CD14-positive monocyte (primary cell): ENCODE measurements at regions not wholly inside any gene's neighbourhood (a gene's known extent, or its start where the extent isn't known, plus 50 kb on each side); places are given as distances from the start of the nearest gene placed in this dataset.

ENCODE experiments used
- DNase-seq, 3 donors: peaks; one replicate each; pipeline ENCODE4 v3.0.0-alpha.2; 2011 to 2022
- H2AFZ ChIP-seq: 2 replicates; pipeline ENCODE4 v1.6.0; 2012; ENCODE audit warnings: mild to moderate bottlenecking, low read depth, low read length, inconsistent platforms; ENCODE audit not compliant: insufficient read depth, poor library complexity, severe bottlenecking
- H3K27ac ChIP-seq, 2 donors: 1 replicate in 1 of 2; 2 replicates in 1 of 2; pipeline ENCODE4 v1.5.1; 2012 to 2013; ENCODE audit warnings: low read length in 2 of 2, control low read depth in 1 of 2, inconsistent platforms in 1 of 2, low read depth in 1 of 2, mild to moderate bottlenecking in 1 of 2
- H3K27me3 ChIP-seq, 2 donors: one replicate each; pipeline versions ENCODE4 v1.6.0 to v1.6.1; 2011 to 2013; ENCODE audit warnings: low read length in 2 of 2; ENCODE audit not compliant: control insufficient read depth in 2 of 2, insufficient read depth in 2 of 2
- H3K36me3 ChIP-seq, 2 donors: replicated peaks in 1 of 2; 1 replicate in 1 of 2; 2 replicates in 1 of 2; pipeline versions ENCODE4 v1.5.1 to v1.6.1; 2012 to 2013; ENCODE audit warnings: low read length in 2 of 2, control low read depth in 1 of 2, inconsistent platforms in 1 of 2, mild to moderate bottlenecking in 1 of 2; ENCODE audit not compliant: insufficient read depth in 2 of 2, control insufficient read depth in 1 of 2
- H3K4me1 ChIP-seq, 2 donors: 1 replicate in 1 of 2; 2 replicates in 1 of 2; pipeline versions ENCODE4 v1.5.1 to v1.6.1; 2012 to 2013; ENCODE audit warnings: low read length in 2 of 2, control low read depth in 1 of 2, inconsistent platforms in 1 of 2, mild to moderate bottlenecking in 1 of 2, moderate library complexity in 1 of 2; ENCODE audit not compliant: insufficient read depth in 2 of 2, control insufficient read depth in 1 of 2
- H3K4me2 ChIP-seq: replicated peaks from 2 replicates; pipeline ENCODE3; 2012; ENCODE audit warnings: low read length, moderate library complexity, mild to moderate bottlenecking; ENCODE audit not compliant: poor library complexity, severe bottlenecking; ENCODE audit errors: extremely low read depth
- H3K4me3 ChIP-seq, 3 experiments: fragments of 200-600 bp in 1 of 3; sonication (generic) in 1 of 3; replicated peaks in 1 of 3; 1 replicate in 2 of 3; 2 replicates in 1 of 3; pipeline ENCODE4 v1.5.1; 2011 to 2013; ENCODE audit warnings: low read length in 3 of 3, mild to moderate bottlenecking in 3 of 3, control low read depth in 2 of 3, low read depth in 2 of 3, inconsistent platforms in 1 of 3, moderate library complexity in 1 of 3
- H3K79me2 ChIP-seq: 2 replicates; pipeline ENCODE4 v1.6.0; 2012; ENCODE audit warnings: mild to moderate bottlenecking, control low read depth, inconsistent platforms, low read length, moderate library complexity; ENCODE audit not compliant: insufficient read depth
- H3K9ac ChIP-seq: 2 replicates; pipeline ENCODE4 v1.6.0; 2017; ENCODE audit warnings: low read length, mild to moderate bottlenecking; ENCODE audit not compliant: insufficient read depth, poor library complexity, severe bottlenecking
- H3K9me3 ChIP-seq, 2 donors: replicated peaks in 1 of 2; 1 replicate in 1 of 2; 2 replicates in 1 of 2; pipeline versions ENCODE4 v1.5.1 to v1.6.1; 2012 to 2013; ENCODE audit warnings: low read length in 2 of 2, control low read depth in 1 of 2; ENCODE audit not compliant: control insufficient read depth in 1 of 2, insufficient read depth in 1 of 2
- H4K20me1 ChIP-seq: 2 replicates; pipeline ENCODE4 v1.6.0; 2012; ENCODE audit warnings: mild to moderate bottlenecking, low read length, control low read depth, moderate library complexity; ENCODE audit not compliant: insufficient read depth
- H3K27ac Mint-ChIP-seq, 7 donors: one replicate each; pipeline ENCODE4 v1.8.0; 2020; ENCODE audit warnings: mild to moderate bottlenecking in 7 of 7, mixed read lengths in 7 of 7, moderate library complexity in 6 of 7, inconsistent platforms in 2 of 7
- H3K27me3 Mint-ChIP-seq, 3 donors: one replicate each; pipeline ENCODE4 v1.8.0; 2021 to 2022; ENCODE audit warnings: low read depth in 3 of 3, mild to moderate bottlenecking in 3 of 3, mixed read lengths in 3 of 3, moderate library complexity in 3 of 3, inconsistent platforms in 1 of 3
- H3K36me3 Mint-ChIP-seq, 2 donors: one replicate each; pipeline ENCODE4 v1.8.0; 2020; ENCODE audit warnings: mixed read lengths in 2 of 2, inconsistent platforms in 1 of 2, mild to moderate bottlenecking in 1 of 2
- H3K4me1 Mint-ChIP-seq: one replicate; pipeline ENCODE4 v1.8.0; 2020; ENCODE audit warnings: mild to moderate bottlenecking, mixed read lengths
- H3K4me3 Mint-ChIP-seq, 2 donors: one replicate each; pipeline ENCODE4 v1.8.0; 2020; ENCODE audit warnings: mild to moderate bottlenecking in 2 of 2, mixed read lengths in 2 of 2, moderate library complexity in 1 of 2
- H3K9me3 Mint-ChIP-seq, 7 donors: one replicate each; pipeline ENCODE4 v1.8.0; 2020 to 2022; ENCODE audit warnings: mixed read lengths in 7 of 7, mild to moderate bottlenecking in 6 of 7, moderate library complexity in 6 of 7, inconsistent platforms in 2 of 7
- WGBS: methylation state at CpG from one replicate; pipeline ENCODE4 v1.1.5; 2013; ENCODE audit warnings: missing lambda C conversion rate; ENCODE audit not compliant: insufficient coverage; 5-methylcytosine and 5-hydroxymethylcytosine counted together
- intact Hi-C, 2 donors: fragments of 100-400 bp; cut with micrococcal nuclease; formaldehyde crosslinking; loops; one replicate each; pipeline versions ENCODE4 v1.15.0 to v1.15.1; 2023
- TF ChIP-seq, protein P1 (sequence below): fragments of 200-600 bp; IDR thresholded peaks from one replicate; pipeline ENCODE4 v1.8.0; 2022; ENCODE audit warnings: antibody characterized with exemption, mild to moderate bottlenecking

DNA sequence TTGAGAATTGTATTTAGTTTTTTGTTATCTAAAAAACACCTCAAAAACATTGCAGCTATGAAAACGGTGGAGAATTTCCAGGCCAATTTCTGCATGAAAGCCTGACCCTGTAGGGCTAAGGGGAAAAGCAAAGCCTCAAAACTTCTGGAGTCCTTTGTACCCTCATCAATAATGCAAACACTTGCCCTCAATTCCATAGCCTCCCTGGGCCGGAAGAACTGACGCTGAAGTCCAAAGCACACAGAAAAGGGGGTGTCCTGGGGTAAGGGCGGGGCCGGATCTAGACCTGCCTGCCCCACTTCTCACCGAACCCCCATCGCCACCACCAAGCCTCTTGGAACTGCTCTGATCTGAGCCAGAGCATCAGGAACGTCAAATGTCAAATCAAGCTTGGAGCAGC lies 173.9 kb upstream of the S100G start:
- Mint-ChIP-seq H3K27me3 (peaks cover 1 to 22% (median 2%) of the 10 kb centered on the region in 3 donors), H3K36me3 (no peaks in the 10 kb centered on the region)
- WGBS, result no CpG with 5 or more reads among the region's 8 CpGs

GRCh38 chrX:16476692-16477091 lies 173.3 kb upstream of the S100G start:
- no peaks in the 10 kb centered on the region for H3K9me3 Mint-ChIP-seq
- H3K4me3 Mint-ChIP-seq, result no peak overlapping the region
- H3K4me1 Mint-ChIP-seq, result peaks cover 8% of the 10 kb centered on the region
- Histone ChIP-seq H3K27ac (no peak overlapping the region), H3K4me3 (no peak overlapping the region), H2AFZ (no peak overlapping the region), H3K79me2 (no peaks in the 10 kb centered on the region), H3K27me3 (peaks cover 0 to 13% of the 10 kb centered on the region in 2 donors), H4K20me1 (no peaks in the 10 kb centered on the region), H3K9me3 (no peaks in the 10 kb centered on the region), H3K4me2 (no peak overlapping the region), H3K36me3 (no peaks in the 10 kb centered on the region), H3K9ac (no peak overlapping the region), H3K4me1 (peaks cover 0 to 2% of the 10 kb centered on the region in 2 donors)
- no peak for DNase-seq
- peaks cover 1 to 20% (median 2%) of the 10 kb centered on the region in 3 donors for H3K27me3 Mint-ChIP-seq
- H3K27ac Mint-ChIP-seq, result no peak overlapping the region
- TF ChIP-seq, protein P1, sequence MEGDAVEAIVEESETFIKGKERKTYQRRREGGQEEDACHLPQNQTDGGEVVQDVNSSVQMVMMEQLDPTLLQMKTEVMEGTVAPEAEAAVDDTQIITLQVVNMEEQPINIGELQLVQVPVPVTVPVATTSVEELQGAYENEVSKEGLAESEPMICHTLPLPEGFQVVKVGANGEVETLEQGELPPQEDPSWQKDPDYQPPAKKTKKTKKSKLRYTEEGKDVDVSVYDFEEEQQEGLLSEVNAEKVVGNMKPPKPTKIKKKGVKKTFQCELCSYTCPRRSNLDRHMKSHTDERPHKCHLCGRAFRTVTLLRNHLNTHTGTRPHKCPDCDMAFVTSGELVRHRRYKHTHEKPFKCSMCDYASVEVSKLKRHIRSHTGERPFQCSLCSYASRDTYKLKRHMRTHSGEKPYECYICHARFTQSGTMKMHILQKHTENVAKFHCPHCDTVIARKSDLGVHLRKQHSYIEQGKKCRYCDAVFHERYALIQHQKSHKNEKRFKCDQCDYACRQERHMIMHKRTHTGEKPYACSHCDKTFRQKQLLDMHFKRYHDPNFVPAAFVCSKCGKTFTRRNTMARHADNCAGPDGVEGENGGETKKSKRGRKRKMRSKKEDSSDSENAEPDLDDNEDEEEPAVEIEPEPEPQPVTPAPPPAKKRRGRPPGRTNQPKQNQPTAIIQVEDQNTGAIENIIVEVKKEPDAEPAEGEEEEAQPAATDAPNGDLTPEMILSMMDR, result no peak
- no peaks in the 10 kb centered on the region for H3K36me3 Mint-ChIP-seq
- intact Hi-C loops, result no loop called here
- no CpG with 5 or more reads among the region's 2 CpGs for WGBS

More for the DNA sequence above, 173.9 kb upstream of the S100G start:
- Histone ChIP-seq H2AFZ (no peak overlapping the region), H3K27me3 (peaks cover 0 to 12% of the 10 kb centered on the region in 2 donors), H3K36me3 (no peaks in the 10 kb centered on the region), H3K9ac (no peak overlapping the region), H4K20me1 (no peaks in the 10 kb centered on the region), H3K4me3 (no peak overlapping the region), H3K4me1 (no peaks in the 10 kb centered on the region), H3K9me3 (no peaks in the 10 kb centered on the region), H3K79me2 (no peaks in the 10 kb centered on the region), H3K4me2 (no peak overlapping the region), H3K27ac (no peak overlapping the region)
- Mint-ChIP-seq H3K4me3 (no peak overlapping the region), H3K27ac (no peak overlapping the region), H3K9me3 (no peaks in the 10 kb centered on the region), H3K4me1 (peaks cover 6% of the 10 kb centered on the region)
- intact Hi-C loops, result no loop called here
- no peak for DNase-seq
- TF ChIP-seq, protein P1, result no peak
